Astrocyte (in vitro differentiated cells and primary cell): ENCODE measurements at regions not wholly inside any gene's neighbourhood (a gene's known extent, or its start where the extent isn't known, plus 50 kb on each side); places are given as distances from the start of the nearest gene placed in this dataset.
A peak's percentile ranks its signal among the peaks of the same experiment; 100 is the strongest.
"Not testable (repeated sequence)": the region's sequence is repeated elsewhere in the genome, so short reads cannot be mapped to it uniquely, and the experiment has no call there.

Experiments
- DNase-seq: peaks from one replicate; pipeline ENCODE4 v3.0.0-alpha.2; 2010; ENCODE audit warnings: low read depth
- FAIRE-seq: peaks from 2 replicates; lab custom pipeline; 2011; peaks lifted over from hg19 to GRCh38; lab: Jason Lieb, UNC
- H2AFZ ChIP-seq: 2 replicates; pipeline ENCODE4 v1.6.0; 2012; ENCODE audit warnings: low read depth, low read length, inconsistent platforms
- H3K27ac ChIP-seq: 2 replicates; pipeline ENCODE4 v1.5.1; 2011; ENCODE audit warnings: low read depth, low read length, inconsistent platforms
- H3K27me3 ChIP-seq: 2 replicates; pipeline ENCODE4 v1.6.0; 2011; ENCODE audit warnings: low read length, inconsistent platforms; ENCODE audit not compliant: insufficient read depth
- H3K36me3 ChIP-seq: 2 replicates; pipeline ENCODE4 v1.5.1; 2011; ENCODE audit warnings: low read length, inconsistent platforms; ENCODE audit not compliant: insufficient read depth
- H3K4me1 ChIP-seq: 2 replicates; pipeline ENCODE4 v1.5.1; 2011; ENCODE audit warnings: low read length, inconsistent platforms; ENCODE audit not compliant: insufficient read depth
- H3K4me2 ChIP-seq: 2 replicates; pipeline ENCODE4 v1.6.0; 2012; ENCODE audit warnings: low read length, inconsistent platforms
- H3K4me3 ChIP-seq: 2 replicates; pipeline ENCODE4 v1.5.1; 2011; ENCODE audit warnings: low read depth, mild to moderate bottlenecking, low read length, inconsistent platforms; ENCODE audit not compliant: insufficient read depth
- H3K79me2 ChIP-seq: 2 replicates; pipeline ENCODE4 v1.6.0; 2012; ENCODE audit warnings: mild to moderate bottlenecking, low read length, inconsistent platforms; ENCODE audit not compliant: insufficient read depth
- H3K9ac ChIP-seq: 2 replicates; pipeline ENCODE4 v1.6.0; 2012; ENCODE audit warnings: mild to moderate bottlenecking, low read length, inconsistent platforms
- H3K9me3 ChIP-seq: 2 replicates; pipeline ENCODE4 v1.5.1; 2012; ENCODE audit warnings: low read depth, mild to moderate bottlenecking, low read length, inconsistent platforms; ENCODE audit not compliant: insufficient read depth
- H4K20me1 ChIP-seq: 2 replicates; pipeline ENCODE4 v1.6.0; 2012; ENCODE audit warnings: low read length, inconsistent platforms; ENCODE audit not compliant: insufficient read depth
- H3K27ac Mint-ChIP-seq: one replicate; pipeline ENCODE4 v1.8.0; 2021; ENCODE audit warnings: mild to moderate bottlenecking, mixed read lengths; ENCODE audit not compliant: unreplicated experiment
- H3K27me3 Mint-ChIP-seq: one replicate; pipeline ENCODE4 v1.8.0; 2021; ENCODE audit warnings: low read depth, mixed read lengths; ENCODE audit not compliant: unreplicated experiment
- H3K36me3 Mint-ChIP-seq: one replicate; pipeline ENCODE4 v1.8.0; 2021; ENCODE audit warnings: low read depth, mixed read lengths; ENCODE audit not compliant: unreplicated experiment
- H3K4me1 Mint-ChIP-seq: one replicate; pipeline ENCODE4 v1.8.0; 2021; ENCODE audit warnings: low read depth, mixed read lengths; ENCODE audit not compliant: unreplicated experiment
- H3K4me3 Mint-ChIP-seq: one replicate; pipeline ENCODE4 v1.8.0; 2021; ENCODE audit warnings: mild to moderate bottlenecking, moderate library complexity, mixed read lengths; ENCODE audit not compliant: unreplicated experiment
- H3K9me3 Mint-ChIP-seq: one replicate; pipeline ENCODE4 v1.8.0; 2021; ENCODE audit warnings: mild to moderate bottlenecking, mixed read lengths; ENCODE audit not compliant: unreplicated experiment
- EZH2 ChIP-seq: IDR thresholded peaks from 2 replicates; pipeline ENCODE4 v1.6.1; 2012; ENCODE audit warnings: mild to moderate bottlenecking, low read length, inconsistent platforms; ENCODE audit not compliant: insufficient read depth
- TF ChIP-seq, protein P1 (sequence below): IDR thresholded peaks from 2 replicates; pipeline ENCODE4 v1.5.1; 2011; ENCODE audit warnings: low read depth, mild to moderate bottlenecking, inconsistent platforms, low read length, moderate library complexity; ENCODE audit not compliant: insufficient read depth

DNA sequence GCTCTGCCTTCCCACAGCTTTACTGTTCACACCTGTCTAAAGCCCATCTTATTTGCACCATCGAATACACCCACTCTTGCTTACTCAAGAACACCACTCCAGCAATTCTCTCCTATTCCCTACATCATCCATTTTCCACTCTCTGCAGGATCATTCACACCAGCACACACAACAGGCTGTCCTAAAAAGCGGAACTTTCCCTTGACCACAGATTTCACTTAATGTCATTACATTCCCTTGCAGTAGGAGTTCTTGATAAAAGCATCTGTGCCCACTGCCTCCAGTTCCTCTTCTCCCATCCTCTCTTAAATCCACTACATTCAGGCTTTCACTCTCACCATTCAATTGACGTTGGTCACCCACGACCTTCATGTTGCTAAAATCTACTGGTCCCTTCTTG lies 103.0 kb upstream of the PABPC3 start:
- H3K4me2 ChIP-seq, H3K9me3 Mint-ChIP-seq, DNase-seq, H3K79me2 ChIP-seq, H3K27me3 Mint-ChIP-seq, FAIRE-seq, H3K4me1 Mint-ChIP-seq, H3K36me3 ChIP-seq, H3K4me3 ChIP-seq, H3K9ac ChIP-seq, H3K27ac Mint-ChIP-seq, H3K4me3 Mint-ChIP-seq, H3K4me1 ChIP-seq, H4K20me1 ChIP-seq, H3K36me3 Mint-ChIP-seq, H3K9me3 ChIP-seq, H2AFZ ChIP-seq, H3K27ac ChIP-seq: not testable (repeated sequence)
- H3K27me3 ChIP-seq: peaks cover 11% of the 10 kb centered on the region

DNA sequence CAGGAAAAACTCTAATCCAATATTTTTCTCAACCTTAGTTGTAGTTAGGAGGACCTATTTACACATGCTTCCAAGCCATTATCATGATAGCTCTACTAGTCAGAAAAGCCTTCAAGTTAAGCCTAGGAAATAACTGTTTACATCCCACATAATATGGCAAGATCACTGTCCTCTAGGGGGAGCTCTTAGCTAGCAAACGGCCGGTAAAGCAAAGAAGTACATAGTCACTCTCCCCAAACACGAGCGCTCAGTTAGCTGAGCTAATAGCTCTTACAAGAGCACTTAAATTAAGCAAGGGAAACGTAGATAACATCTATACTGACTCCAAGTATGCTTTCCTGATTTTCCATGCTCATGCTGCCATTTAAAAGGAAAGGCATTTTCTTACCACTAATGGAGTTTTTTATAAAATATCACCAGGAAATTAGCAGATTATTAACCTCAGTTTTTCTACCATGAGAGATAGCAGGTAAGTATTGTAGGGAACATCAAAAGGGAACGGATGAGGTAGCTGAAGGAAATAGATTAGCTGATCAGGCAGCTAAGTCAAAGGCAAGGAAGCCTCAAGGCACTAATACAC lies 100.6 kb upstream of the PABPC3 start:
- H3K27ac Mint-ChIP-seq: no peak overlapping the region
- H3K79me2 ChIP-seq: no peaks in the 10 kb centered on the region
- H3K27me3 ChIP-seq: peaks cover 7% of the 10 kb centered on the region
- no peak overlapping the region for H2AFZ ChIP-seq
- H3K9ac ChIP-seq: no peak overlapping the region
- no peak overlapping the region for H3K4me2 ChIP-seq
- no peak overlapping the region for H3K4me3 Mint-ChIP-seq
- DNase-seq: peak; percentile 55
- FAIRE-seq: peak; percentile 86
- H3K4me1 Mint-ChIP-seq: no peaks in the 10 kb centered on the region
- no peak overlapping the region for H3K27ac ChIP-seq
- H4K20me1 ChIP-seq: no peaks in the 10 kb centered on the region
- no peaks in the 10 kb centered on the region for H3K9me3 ChIP-seq
- no peaks in the 10 kb centered on the region for H3K9me3 Mint-ChIP-seq
- H3K4me1 ChIP-seq: no peaks in the 10 kb centered on the region
- H3K36me3 Mint-ChIP-seq: no peaks in the 10 kb centered on the region
- H3K27me3 Mint-ChIP-seq: no peaks in the 10 kb centered on the region
- H3K36me3 ChIP-seq: no peaks in the 10 kb centered on the region
- H3K4me3 ChIP-seq: no peak overlapping the region
- no peak for TF ChIP-seq EZH2
- TF ChIP-seq, protein P1, sequence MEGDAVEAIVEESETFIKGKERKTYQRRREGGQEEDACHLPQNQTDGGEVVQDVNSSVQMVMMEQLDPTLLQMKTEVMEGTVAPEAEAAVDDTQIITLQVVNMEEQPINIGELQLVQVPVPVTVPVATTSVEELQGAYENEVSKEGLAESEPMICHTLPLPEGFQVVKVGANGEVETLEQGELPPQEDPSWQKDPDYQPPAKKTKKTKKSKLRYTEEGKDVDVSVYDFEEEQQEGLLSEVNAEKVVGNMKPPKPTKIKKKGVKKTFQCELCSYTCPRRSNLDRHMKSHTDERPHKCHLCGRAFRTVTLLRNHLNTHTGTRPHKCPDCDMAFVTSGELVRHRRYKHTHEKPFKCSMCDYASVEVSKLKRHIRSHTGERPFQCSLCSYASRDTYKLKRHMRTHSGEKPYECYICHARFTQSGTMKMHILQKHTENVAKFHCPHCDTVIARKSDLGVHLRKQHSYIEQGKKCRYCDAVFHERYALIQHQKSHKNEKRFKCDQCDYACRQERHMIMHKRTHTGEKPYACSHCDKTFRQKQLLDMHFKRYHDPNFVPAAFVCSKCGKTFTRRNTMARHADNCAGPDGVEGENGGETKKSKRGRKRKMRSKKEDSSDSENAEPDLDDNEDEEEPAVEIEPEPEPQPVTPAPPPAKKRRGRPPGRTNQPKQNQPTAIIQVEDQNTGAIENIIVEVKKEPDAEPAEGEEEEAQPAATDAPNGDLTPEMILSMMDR: peak; percentile 88

DNA sequence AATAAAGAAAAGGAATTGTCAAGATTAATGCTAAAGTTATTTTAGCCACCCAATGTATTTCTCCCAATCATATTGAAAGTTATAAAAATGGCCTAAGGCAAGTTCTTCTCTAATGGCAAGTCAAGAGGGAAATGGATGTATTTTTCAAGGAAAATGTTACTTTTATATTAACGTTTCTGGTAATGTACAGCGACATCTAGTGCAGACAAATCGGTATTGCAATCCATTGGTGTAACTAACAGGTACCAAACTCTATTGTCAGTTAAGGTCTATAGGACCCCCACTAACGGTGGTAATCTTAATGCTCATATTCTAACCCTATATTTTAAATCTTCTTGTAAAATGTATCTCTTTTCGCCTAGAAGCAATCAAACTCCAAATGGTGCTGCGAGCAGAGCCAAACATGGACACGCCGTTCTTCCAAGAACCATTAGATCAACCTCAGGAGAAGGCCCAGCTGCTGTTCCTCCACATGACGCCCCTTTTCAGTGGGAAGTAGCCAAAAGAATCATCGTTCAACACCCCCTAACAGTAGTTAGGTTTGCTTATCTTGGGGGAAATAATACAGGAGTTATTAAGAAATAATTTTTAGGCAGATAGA lies 98.5 kb upstream of the PABPC3 start:
- no peak overlapping the region for H2AFZ ChIP-seq

More for the DNA sequence above, 98.5 kb upstream of the PABPC3 start:
- Histone ChIP-seq H3K27me3 (peaks cover 4% of the 10 kb centered on the region), H3K9ac (no peak overlapping the region), H3K36me3 (no peaks in the 10 kb centered on the region), H3K4me1 (no peaks in the 10 kb centered on the region), H3K9me3 (no peaks in the 10 kb centered on the region), H3K79me2 (no peaks in the 10 kb centered on the region), H3K4me2 (no peak overlapping the region), H4K20me1 (no peaks in the 10 kb centered on the region), H3K4me3 (no peak overlapping the region), H3K27ac (no peak overlapping the region)
- Mint-ChIP-seq H3K9me3 (no peaks in the 10 kb centered on the region), H3K4me1 (peaks cover 7% of the 10 kb centered on the region), H3K4me3 (no peak overlapping the region), H3K36me3 (no peaks in the 10 kb centered on the region), H3K27ac (no peak overlapping the region), H3K27me3 (no peaks in the 10 kb centered on the region)
- DNase-seq (no peak), FAIRE-seq (peak; percentile 32)
- TF ChIP-seq, protein P1: peak; percentile 82
- TF ChIP-seq EZH2: no peak
